SU-DHL-6 (cell line): ENCODE measurements at regions not wholly inside any gene's neighbourhood (a gene's known extent, or its start where the extent isn't known, plus 50 kb on each side); places are given as distances from the start of the nearest gene placed in this dataset.
"Not testable (repeated sequence)": the region's sequence is repeated elsewhere in the genome, so short reads cannot be mapped to it uniquely, and the experiment has no call there.

ENCODE experiments used
- H2AFZ ChIP-seq: fragments of 200-600 bp; sonication (generic); 2 replicates; pipeline ENCODE4 v1.6.1; 2014; ENCODE audit warnings: low read depth, mild to moderate bottlenecking, moderate library complexity, mixed read lengths, antibody characterized with exemption, low read length; ENCODE audit not compliant: severe bottlenecking
- H3F3A ChIP-seq: fragments of 200-600 bp; shearing (Covaris generic); 2 replicates; pipeline ENCODE4 v1.6.0; 2016; ENCODE audit warnings: antibody characterized with exemption, mild to moderate bottlenecking; ENCODE audit not compliant: insufficient read depth
- H3K27ac ChIP-seq: fragments of 200-600 bp; sonication (generic); 2 replicates; pipeline ENCODE4 v1.5.1; 2016; ENCODE audit warnings: low read depth, mild to moderate bottlenecking, low read length, moderate library complexity, mixed read lengths
- H3K27me3 ChIP-seq: fragments of 200-600 bp; sonication (generic), shearing (Covaris generic); 2 replicates; pipeline ENCODE4 v1.6.0; 2014; ENCODE audit warnings: mild to moderate bottlenecking, low read length
- H3K36me3 ChIP-seq: fragments of 200-600 bp; sonication (generic); 2 replicates; pipeline ENCODE4 v1.6.1; 2014; ENCODE audit warnings: mild to moderate bottlenecking, low read length, mixed read lengths
- H3K4me2 ChIP-seq: fragments of 300-600, 200-600 bp; shearing (Covaris generic), sonication (generic); 2 replicates; pipeline ENCODE4 v1.6.0; 2014; ENCODE audit warnings: low read length, low read depth, mild to moderate bottlenecking; ENCODE audit not compliant: poor library complexity, severe bottlenecking
- H3K4me3 ChIP-seq: fragments of 200-600 bp; sonication (generic); 2 replicates; pipeline ENCODE4 v1.5.1; 2014; ENCODE audit warnings: antibody characterized with exemption, low read length, mild to moderate bottlenecking, mixed read lengths; ENCODE audit not compliant: insufficient read depth, poor library complexity, severe bottlenecking
- H3K79me2 ChIP-seq: fragments of 200-600 bp; sonication (generic); 2 replicates; pipeline ENCODE4 v1.6.1; 2014; ENCODE audit warnings: mild to moderate bottlenecking, low read length, moderate library complexity; ENCODE audit not compliant: insufficient read depth
- H3K9ac ChIP-seq: fragments of 200-600 bp; sonication (generic); 2 replicates; pipeline ENCODE4 v1.7.0; 2014; ENCODE audit warnings: mild to moderate bottlenecking, low read length
- H3K9me2 ChIP-seq: fragments of 200-600 bp; sonication (generic); replicated peaks from 2 replicates; pipeline ENCODE4 v1.6.1; 2014; ENCODE audit warnings: low read length; ENCODE audit not compliant: insufficient read depth
- H3K9me3 ChIP-seq: fragments of 200-600 bp; sonication (generic); 2 replicates; pipeline ENCODE4 v1.6.1; 2014; ENCODE audit warnings: low read length, mixed read lengths; ENCODE audit not compliant: insufficient read depth
- H4K20me1 ChIP-seq: fragments of 200-600 bp; sonication (generic); 2 replicates; pipeline ENCODE4 v1.6.1; 2014; ENCODE audit warnings: low read depth, mild to moderate bottlenecking, antibody characterized with exemption, low read length, moderate library complexity, mixed read lengths
- CTCF ChIP-seq: fragments of 200-600 bp; sonication (generic); IDR thresholded peaks from one replicate; pipeline ENCODE4 v1.5.1; 2017; ENCODE audit warnings: antibody characterized with exemption, mild to moderate bottlenecking, low read length, moderate library complexity; ENCODE audit not compliant: insufficient read depth, poor library complexity, severe bottlenecking
- EZH2phosphoT487 ChIP-seq: fragments of 200-600 bp; sonication (generic), shearing (Covaris generic); conservative IDR thresholded peaks from 2 replicates; pipeline ENCODE4 v1.6.1; 2018; ENCODE audit warnings: mild to moderate bottlenecking, antibody characterized with exemption, low read length, moderate library complexity, mixed read lengths

GRCh38 chr6:147954938-147955337, 387.7 kb upstream of the SASH1 start:
- TF ChIP-seq EZH2phosphoT487 (no peak), CTCF (no peak)
- Histone ChIP-seq H3K36me3 (no peaks in the 10 kb centered on the region), H3F3A (no peaks in the 10 kb centered on the region)

GRCh38 chr6:147958683-147959082, 384.0 kb upstream of the SASH1 start:
- H4K20me1 ChIP-seq: no peaks in the 10 kb centered on the region
- no peak overlapping the region for H2AFZ ChIP-seq
- no peaks in the 10 kb centered on the region for H3K9me2 ChIP-seq
- no peaks in the 10 kb centered on the region for H3K79me2 ChIP-seq
- H3K9ac ChIP-seq: no peak overlapping the region
- no peak overlapping the region for H3K4me3 ChIP-seq
- H3K9me3 ChIP-seq: no peaks in the 10 kb centered on the region
- no peaks in the 10 kb centered on the region for H3F3A ChIP-seq
- H3K27me3 ChIP-seq: no peaks in the 10 kb centered on the region
- H3K27ac ChIP-seq: no peak overlapping the region
- no peak for TF ChIP-seq CTCF
- no peak for TF ChIP-seq EZH2phosphoT487
- H3K4me2 ChIP-seq: no peak overlapping the region
- no peaks in the 10 kb centered on the region for H3K36me3 ChIP-seq

More at GRCh38 chr6:147954938-147955337, 387.7 kb upstream of the SASH1 start:
- Histone ChIP-seq H3K9me3 (no peaks in the 10 kb centered on the region), H2AFZ (no peak overlapping the region), H3K4me3 (no peak overlapping the region), H3K9me2 (no peaks in the 10 kb centered on the region), H3K79me2 (no peaks in the 10 kb centered on the region), H3K27me3 (no peaks in the 10 kb centered on the region), H3K4me2 (no peak overlapping the region), H3K9ac (no peak overlapping the region), H3K27ac (no peak overlapping the region), H4K20me1 (no peaks in the 10 kb centered on the region)

- H3K9ac ChIP-seq: no peak overlapping the region
- H3K27me3 ChIP-seq: no peaks in the 10 kb centered on the region
Measured at GRCh38 chr6:147961481-147962141, 381.0 kb upstream of the SASH1 start.

GRCh38 chr6:147965448-147965847, 377.2 kb upstream of the SASH1 start:
- not testable (repeated sequence) for H4K20me1 ChIP-seq, H3K27ac ChIP-seq, H3K36me3 ChIP-seq, H3K4me2 ChIP-seq, H3K79me2 ChIP-seq, H2AFZ ChIP-seq, H3K9ac ChIP-seq, H3K9me3 ChIP-seq, H3F3A ChIP-seq, H3K4me3 ChIP-seq, H3K27me3 ChIP-seq, H3K9me2 ChIP-seq

More at GRCh38 chr6:147961481-147962141, 381.0 kb upstream of the SASH1 start:
- Histone ChIP-seq H3K4me3 (no peak overlapping the region), H3K27ac (no peak overlapping the region), H3K9me3 (no peaks in the 10 kb centered on the region), H3K36me3 (no peaks in the 10 kb centered on the region), H2AFZ (no peak overlapping the region), H3K4me2 (no peak overlapping the region), H4K20me1 (no peaks in the 10 kb centered on the region), H3K9me2 (no peaks in the 10 kb centered on the region), H3F3A (no peaks in the 10 kb centered on the region), H3K79me2 (no peaks in the 10 kb centered on the region)
- TF ChIP-seq CTCF (no peak), EZH2phosphoT487 (no peak)
